ENCODE measurements at regions not wholly inside any gene's neighbourhood (a gene's known extent, or its start where the extent isn't known, plus 50 kb on each side); places are given as distances from the start of the nearest gene placed in this dataset.

DNA sequence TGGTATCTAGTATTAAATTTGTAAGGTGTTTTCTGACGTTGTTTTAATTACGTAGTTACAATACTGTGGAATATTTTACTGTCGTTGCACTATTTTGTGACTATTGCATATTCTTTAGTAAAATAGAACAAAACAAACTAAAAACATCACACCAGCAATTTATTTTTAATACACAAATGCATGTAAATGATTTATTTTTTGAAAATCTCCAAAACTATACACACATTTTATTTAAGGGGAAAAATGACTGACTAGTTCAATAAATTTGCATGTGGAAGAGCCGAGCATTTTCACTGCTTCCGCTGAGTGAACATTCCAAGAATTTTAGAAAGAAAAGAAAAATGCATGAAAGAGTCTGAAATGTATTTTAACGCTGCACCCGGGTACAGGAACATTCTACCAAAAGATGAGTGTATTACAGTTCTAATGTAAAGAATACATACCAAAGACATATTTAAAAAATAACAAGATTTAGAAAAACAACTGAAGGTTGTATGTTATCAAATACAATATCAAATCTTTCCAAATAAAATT is 257.7 kb downstream of the MEIS1 start:
- no peaks in the 10 kb centered on the region for H3K27me3 ChIP-seq
- TF ChIP-seq, protein P1, sequence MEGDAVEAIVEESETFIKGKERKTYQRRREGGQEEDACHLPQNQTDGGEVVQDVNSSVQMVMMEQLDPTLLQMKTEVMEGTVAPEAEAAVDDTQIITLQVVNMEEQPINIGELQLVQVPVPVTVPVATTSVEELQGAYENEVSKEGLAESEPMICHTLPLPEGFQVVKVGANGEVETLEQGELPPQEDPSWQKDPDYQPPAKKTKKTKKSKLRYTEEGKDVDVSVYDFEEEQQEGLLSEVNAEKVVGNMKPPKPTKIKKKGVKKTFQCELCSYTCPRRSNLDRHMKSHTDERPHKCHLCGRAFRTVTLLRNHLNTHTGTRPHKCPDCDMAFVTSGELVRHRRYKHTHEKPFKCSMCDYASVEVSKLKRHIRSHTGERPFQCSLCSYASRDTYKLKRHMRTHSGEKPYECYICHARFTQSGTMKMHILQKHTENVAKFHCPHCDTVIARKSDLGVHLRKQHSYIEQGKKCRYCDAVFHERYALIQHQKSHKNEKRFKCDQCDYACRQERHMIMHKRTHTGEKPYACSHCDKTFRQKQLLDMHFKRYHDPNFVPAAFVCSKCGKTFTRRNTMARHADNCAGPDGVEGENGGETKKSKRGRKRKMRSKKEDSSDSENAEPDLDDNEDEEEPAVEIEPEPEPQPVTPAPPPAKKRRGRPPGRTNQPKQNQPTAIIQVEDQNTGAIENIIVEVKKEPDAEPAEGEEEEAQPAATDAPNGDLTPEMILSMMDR (IDR thresholded peaks at IDR 0.05), result no peak
- TF ChIP-seq POLR2A (IDR thresholded peaks at IDR 0.05), result no peak

DNA sequence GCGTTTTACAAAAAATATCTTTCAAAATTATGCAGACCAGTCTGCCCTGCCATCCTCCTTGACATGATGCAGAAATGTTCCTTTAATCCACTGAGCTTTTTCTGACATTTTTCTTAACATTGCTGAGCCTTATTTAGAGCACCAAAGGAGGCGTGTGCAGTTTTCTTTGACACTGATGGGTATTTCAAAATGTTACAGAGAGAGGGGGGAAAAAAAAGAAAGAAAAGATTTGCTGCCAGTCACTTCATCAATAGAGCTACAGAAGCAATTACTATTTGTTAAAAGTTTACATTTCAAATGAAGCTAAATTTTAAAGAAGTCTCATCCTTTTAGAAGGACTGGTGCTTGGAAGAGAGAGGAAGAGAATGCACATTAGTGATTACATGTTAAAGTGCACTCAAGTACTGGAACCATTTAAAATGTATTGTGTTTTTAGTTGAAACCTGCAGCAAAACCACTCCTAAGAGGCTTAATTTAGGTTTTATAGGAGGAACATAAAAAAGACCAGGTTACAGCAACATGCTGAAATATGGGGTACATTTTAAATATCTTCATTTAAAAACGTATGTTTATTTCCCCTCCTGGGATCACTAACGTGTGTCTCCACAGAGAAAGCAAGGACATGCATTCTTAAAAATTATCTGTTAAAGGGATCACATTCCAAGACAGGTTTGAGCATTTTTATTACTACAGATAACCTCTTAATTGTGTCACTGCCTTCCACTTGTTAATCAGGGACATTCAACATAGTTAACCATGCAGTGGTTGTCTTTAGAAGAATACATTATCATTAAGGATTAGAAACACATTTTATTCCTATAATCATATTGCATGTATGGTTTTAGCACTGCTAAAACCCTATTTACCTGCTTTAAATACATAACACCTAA is 258.4 kb downstream of the MEIS1 start:
- no peak for DNase-seq
- Histone ChIP-seq H3K9me3 (no peaks in the 10 kb centered on the region), H3K27ac (peak overlapping the region in 1 of 4 donors; percentile 67), H3K36me3 (no peaks in the 10 kb centered on the region), H3K4me1 (no peaks in the 10 kb centered on the region), H3K4me3 (peak overlapping the region in 1 of 4 donors; percentile 31), H3K27me3 (no peaks in the 10 kb centered on the region)
- TF ChIP-seq, protein P1 (IDR thresholded peaks at IDR 0.05), result no peak
- TF ChIP-seq POLR2A (IDR thresholded peaks at IDR 0.05), result no peak

More for the DNA sequence above, 257.7 kb downstream of the MEIS1 start:
- Histone ChIP-seq H3K9me3 (no peaks in the 10 kb centered on the region), H3K4me1 (no peaks in the 10 kb centered on the region), H3K4me3 (peak overlapping the region in 1 of 4 donors; percentile 31), H3K36me3 (no peaks in the 10 kb centered on the region), H3K27ac (peak overlapping the region in 1 of 4 donors; percentile 67)
- no peak for DNase-seq

DNA sequence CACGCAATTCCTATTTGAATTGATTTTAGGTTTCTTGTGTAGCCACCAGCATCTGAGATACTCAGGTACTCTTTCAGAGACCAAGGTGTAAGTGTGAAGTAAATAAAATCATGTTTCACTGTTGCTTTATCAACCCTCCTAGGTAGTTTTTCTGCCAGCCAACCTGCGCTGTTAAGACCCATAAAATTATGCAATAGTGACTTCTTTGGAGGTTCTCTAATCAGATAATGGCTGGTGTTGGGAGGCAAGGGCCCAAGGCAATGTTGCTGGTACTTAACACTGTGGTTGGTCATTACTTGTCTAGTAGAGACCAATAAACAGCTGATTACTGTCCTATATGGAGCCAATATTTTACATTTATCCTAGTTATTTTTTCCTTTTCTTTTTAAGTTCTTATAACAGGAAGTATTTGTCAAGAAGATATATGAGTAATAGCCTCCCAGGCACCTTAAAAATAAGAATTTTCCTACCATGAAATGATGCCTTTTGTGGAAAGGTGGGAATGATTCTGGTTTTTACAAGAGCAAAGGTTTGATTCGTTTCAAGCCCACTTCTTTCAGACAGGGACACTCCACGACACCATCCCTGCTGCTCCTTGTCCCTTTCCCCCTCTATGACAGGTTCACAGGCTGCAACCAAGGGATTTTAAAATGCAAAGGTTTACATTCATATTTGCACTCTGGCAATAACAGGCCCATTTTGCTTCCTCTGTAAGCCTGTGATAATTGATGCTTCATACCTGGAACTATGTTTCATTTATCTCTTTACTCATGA is 259.3 kb downstream of the MEIS1 start:
- Histone ChIP-seq H3K4me1 (no peaks in the 10 kb centered on the region), H3K27ac (peak overlapping the region in 1 of 4 donors; percentile 67), H3K27me3 (no peaks in the 10 kb centered on the region), H3K4me3 (no peak overlapping the region), H3K36me3 (no peaks in the 10 kb centered on the region), H3K9me3 (no peaks in the 10 kb centered on the region)
- DNase-seq, result no peak
- TF ChIP-seq POLR2A (IDR thresholded peaks at IDR 0.05), result no peak
- TF ChIP-seq, protein P1 (IDR thresholded peaks at IDR 0.05), result no peak

GRCh38 chr2:66695226-66695735 is 260.4 kb downstream of the MEIS1 start:
- Histone ChIP-seq H3K27ac (peak overlapping the region in 2 of 4 donors; percentile 44 to 67), H3K27me3 (no peaks in the 10 kb centered on the region), H3K4me3 (no peak overlapping the region), H3K9me3 (no peaks in the 10 kb centered on the region), H3K4me1 (no peaks in the 10 kb centered on the region), H3K36me3 (no peaks in the 10 kb centered on the region)
- no peak for DNase-seq
- TF ChIP-seq, protein P1 (IDR thresholded peaks at IDR 0.05), result no peak
- TF ChIP-seq POLR2A (IDR thresholded peaks at IDR 0.05), result no peak

DNA sequence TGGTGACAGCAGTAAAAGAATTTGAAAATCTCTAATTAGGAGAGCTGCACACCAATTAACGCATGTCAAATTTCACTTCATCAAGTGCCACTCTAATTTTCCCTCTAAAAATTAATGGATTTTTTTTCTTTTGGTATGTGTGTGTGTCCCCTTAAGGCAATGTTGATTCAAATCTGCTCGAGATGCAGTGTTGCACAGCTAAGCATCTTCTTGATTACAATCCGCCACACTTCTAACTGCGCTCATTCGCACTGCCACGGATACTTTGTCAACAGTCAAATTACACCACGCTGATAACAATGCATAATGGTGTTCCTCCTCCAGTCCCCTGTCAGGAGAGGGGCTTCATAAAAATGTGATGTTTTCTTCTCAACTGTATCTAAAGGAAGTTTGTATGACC is 261.4 kb downstream of the MEIS1 start:
- TF ChIP-seq, protein P1 (IDR thresholded peaks at IDR 0.05), result no peak
- TF ChIP-seq POLR2A (IDR thresholded peaks at IDR 0.05), result no peak
- H3K4me3 ChIP-seq, result no peak overlapping the region
- no peaks in the 10 kb centered on the region for H3K4me1 ChIP-seq
- peak overlapping the region in 2 of 4 donors; percentile 15 to 67 for H3K27ac ChIP-seq
- no peaks in the 10 kb centered on the region for H3K9me3 ChIP-seq
- DNase-seq, result no peak
- H3K36me3 ChIP-seq, result no peaks in the 10 kb centered on the region
- no peaks in the 10 kb centered on the region for H3K27me3 ChIP-seq

Data from Peyer's patch (tissue), 4 donors.